Mesothelial cell of epicardium (in vitro differentiated cells): ENCODE measurements at regions not wholly inside any gene's neighbourhood (a gene's known extent, or its start where the extent isn't known, plus 50 kb on each side); places are given as distances from the start of the nearest gene placed in this dataset.

ENCODE experiments used
- DNase-seq, 2 experiments: peaks; one replicate each; pipeline ENCODE4 v3.0.0; 2021; ENCODE audit warnings: low spot score in 2 of 2; ENCODE audit not compliant: unreplicated experiment in 2 of 2
- H3K27ac Mint-ChIP-seq: 2 replicates; pipeline ENCODE4 v1.8.0; 2021; ENCODE audit warnings: mixed read lengths
- H3K27me3 Mint-ChIP-seq: 2 replicates; pipeline ENCODE4 v1.8.0; 2021; ENCODE audit warnings: low read depth, mixed read lengths
- H3K36me3 Mint-ChIP-seq: 2 replicates; pipeline ENCODE4 v1.8.0; 2021; ENCODE audit warnings: mixed read lengths
- H3K4me1 Mint-ChIP-seq: 2 replicates; pipeline ENCODE4 v1.8.0; 2021; ENCODE audit warnings: mixed read lengths
- H3K4me3 Mint-ChIP-seq: 2 replicates; pipeline ENCODE4 v1.8.0; 2021; ENCODE audit warnings: mild to moderate bottlenecking, moderate library complexity, mixed read lengths
- H3K9me3 Mint-ChIP-seq: 2 replicates; pipeline ENCODE4 v1.8.0; 2021; ENCODE audit warnings: mixed read lengths
- CTCF ChIP-seq: fragments of 200-600 bp; sonication (generic); IDR thresholded peaks from one replicate; pipeline ENCODE4 v1.5.0; 2021; ENCODE audit warnings: antibody characterized with exemption; ENCODE audit not compliant: unreplicated experiment

- Mint-ChIP-seq H3K27ac (no peak overlapping the region), H3K36me3 (no peaks in the 10 kb centered on the region), H3K4me1 (peaks cover 27% of the 10 kb centered on the region), H3K9me3 (no peaks in the 10 kb centered on the region), H3K4me3 (no peak overlapping the region), H3K27me3 (peaks cover 13% of the 10 kb centered on the region)
- no peak for TF ChIP-seq CTCF
- DNase-seq, result no peak
Observed at GRCh38 chr11:134716582-134716981, 304.5 kb upstream of the B3GAT1 start.

- no peak overlapping the region for H3K4me3 Mint-ChIP-seq
- TF ChIP-seq CTCF, result no peak
- H3K27ac Mint-ChIP-seq, result peak overlapping the region; percentile 70
- no peaks in the 10 kb centered on the region for H3K36me3 Mint-ChIP-seq
- no peak for DNase-seq
- H3K9me3 Mint-ChIP-seq, result no peaks in the 10 kb centered on the region
- peaks cover 13% of the 10 kb centered on the region for H3K27me3 Mint-ChIP-seq
- peaks cover 27% of the 10 kb centered on the region for H3K4me1 Mint-ChIP-seq
Observed at GRCh38 chr11:134714021-134714656, 302.1 kb upstream of the B3GAT1 start.

GRCh38 chr11:134712228-134713145 lies 300.4 kb upstream of the B3GAT1 start:
- Mint-ChIP-seq H3K4me3 (no peak overlapping the region), H3K9me3 (no peaks in the 10 kb centered on the region), H3K27ac (no peak overlapping the region), H3K4me1 (peaks cover 27% of the 10 kb centered on the region), H3K27me3 (peaks cover 16% of the 10 kb centered on the region), H3K36me3 (no peaks in the 10 kb centered on the region)
- no peak for DNase-seq
- no peak for TF ChIP-seq CTCF

GRCh38 chr11:134711588-134711987 lies 299.5 kb upstream of the B3GAT1 start:
- H3K4me1 Mint-ChIP-seq, result peaks cover 27% of the 10 kb centered on the region
- TF ChIP-seq CTCF, result no peak
- H3K27me3 Mint-ChIP-seq, result peaks cover 16% of the 10 kb centered on the region
- H3K36me3 Mint-ChIP-seq, result no peaks in the 10 kb centered on the region
- no peaks in the 10 kb centered on the region for H3K9me3 Mint-ChIP-seq
- no peak overlapping the region for H3K4me3 Mint-ChIP-seq
- H3K27ac Mint-ChIP-seq, result no peak overlapping the region
- no peak for DNase-seq

GRCh38 chr11:134710861-134711407 lies 298.9 kb upstream of the B3GAT1 start:
- H3K9me3 Mint-ChIP-seq, result no peaks in the 10 kb centered on the region
- H3K4me3 Mint-ChIP-seq, result no peak overlapping the region
- H3K36me3 Mint-ChIP-seq, result no peaks in the 10 kb centered on the region
- peaks cover 17% of the 10 kb centered on the region for H3K27me3 Mint-ChIP-seq
- H3K4me1 Mint-ChIP-seq, result peaks cover 27% of the 10 kb centered on the region
- DNase-seq, result no peak
- no peak for TF ChIP-seq CTCF
- H3K27ac Mint-ChIP-seq, result no peak overlapping the region
